ENCODE measurements at regions not wholly inside any gene's neighbourhood (a gene's known extent, or its start where the extent isn't known, plus 50 kb on each side); places are given as distances from the start of the nearest gene placed in this dataset.

GRCh38 chr18:51862051-51862715 is 477.8 kb upstream of the DCC start:
- DNase-seq, result no peak

- DNase-seq, result no peak
Measured at GRCh38 chr18:51864219-51864965, 475.6 kb upstream of the DCC start.

- DNase-seq, result no peak
Measured at GRCh38 chr18:51865538-51865937, 474.5 kb upstream of the DCC start.

- peak; percentile 44 for DNase-seq
Measured at GRCh38 chr18:51867767-51868166, 472.2 kb upstream of the DCC start.

- no peak for DNase-seq
Measured at GRCh38 chr18:51878724-51879123, 461.3 kb upstream of the DCC start.

GRCh38 chr18:51879329-51879728 is 460.7 kb upstream of the DCC start:
- no peak for DNase-seq

GRCh38 chr18:51881394-51881793 is 458.6 kb upstream of the DCC start:
- DNase-seq, result no peak

GRCh38 chr18:51884039-51884438 is 456.0 kb upstream of the DCC start:
- peak; percentile 84 for DNase-seq

GRCh38 chr18:51890762-51891161 is 449.2 kb upstream of the DCC start:
- peak; percentile 96 for DNase-seq

GRCh38 chr18:51891876-51892275 is 448.1 kb upstream of the DCC start:
- no peak for DNase-seq

GRCh38 chr18:51897884-51898283 is 442.1 kb upstream of the DCC start:
- DNase-seq, result no peak

GRCh38 chr18:51907687-51908597 is 432.1 kb upstream of the DCC start:
- DNase-seq, result no peak

GRCh38 chr18:51908598-51908944 is 431.4 kb upstream of the DCC start:
- no peak for DNase-seq

- no peak for DNase-seq
Measured at GRCh38 chr18:51911584-51911983, 428.4 kb upstream of the DCC start.

GRCh38 chr18:51912381-51912780 is 427.6 kb upstream of the DCC start:
- no peak for DNase-seq

- no peak for DNase-seq
Measured at GRCh38 chr18:51915176-51915575, 424.8 kb upstream of the DCC start.

- no peak for DNase-seq
Measured at GRCh38 chr18:51921862-51922261, 418.1 kb upstream of the DCC start.

GRCh38 chr18:51933903-51934302 is 406.1 kb upstream of the DCC start:
- no peak for DNase-seq

- DNase-seq, result no peak
Measured at GRCh38 chr18:51936115-51936514, 403.9 kb upstream of the DCC start.

GRCh38 chr18:51941999-51942398 is 398.0 kb upstream of the DCC start:
- DNase-seq, result no peak

- no peak for DNase-seq
Measured at GRCh38 chr18:51943281-51943680, 396.7 kb upstream of the DCC start.

- peak; percentile 9 for DNase-seq
Measured at GRCh38 chr18:51946946-51947345, 393.1 kb upstream of the DCC start.

GRCh38 chr18:51952844-51953243 is 387.2 kb upstream of the DCC start:
- DNase-seq, result no peak

GRCh38 chr18:51953521-51953920 is 386.5 kb upstream of the DCC start:
- DNase-seq, result no peak
